ENCODE measurements at regions not wholly inside any gene's neighbourhood (a gene's known extent, or its start where the extent isn't known, plus 50 kb on each side); places are given as distances from the start of the nearest gene placed in this dataset. TPM values are rescaled to one million over a fixed set of nuclear protein-coding genes. Genes with fewer than 3 reads are reported as not detected.

GRCh38 chr1:8078176-8078671 lies 52.1 kb upstream of the ERRFI1 start:
- Histone ChIP-seq H3K4me1 (ENCODE audit: insufficient read depth) (peaks cover 15% of the 10 kb centered on the region), H3K27me3 (no peaks in the 10 kb centered on the region), H3K4me3 (no peak overlapping the region), H3K27ac (peak overlapping the region in 1 of 2 donors; percentile 14), H3K36me3 (no peaks in the 10 kb centered on the region), H3K9me3 (no peaks in the 10 kb centered on the region)
- intact Hi-C loops (cut with DNase I) = loop anchor here in 1 of 4 donors (10.0 kb wide), 1 partner anchor 57 kb away; no protein-coding TSS in a partner anchor
- WGBS, 3 donors = 24 to 36% (median 30%) methylated on average over 6 of the region's 6 CpGs
- TF ChIP-seq EP300 (IDR thresholded peaks at IDR 0.05) = no peak
- no peak for TF ChIP-seq POLR2A (IDR thresholded peaks at IDR 0.05)
- no peak for DNase-seq

- no peak overlapping the region for H3K4me3 ChIP-seq
- 25 to 32% (median 26%) methylated on average over 4 of the region's 4 CpGs for WGBS, 3 donors
- H3K4me1 ChIP-seq (ENCODE audit: insufficient read depth) = peaks cover 12% of the 10 kb centered on the region
- H3K27ac ChIP-seq = peak overlapping the region in 1 of 2 donors; percentile 14
- no peaks in the 10 kb centered on the region for H3K36me3 ChIP-seq
- no peaks in the 10 kb centered on the region for H3K9me3 ChIP-seq
- intact Hi-C loops (cut with DNase I) = loop anchor here in 1 of 4 donors (10.0 kb wide), 1 partner anchor 57 kb away; no protein-coding TSS in a partner anchor
- TF ChIP-seq POLR2A (IDR thresholded peaks at IDR 0.05) = no peak
- TF ChIP-seq CTCF (IDR thresholded peaks at IDR 0.05) = no peak
- TF ChIP-seq EP300 (IDR thresholded peaks at IDR 0.05) = no peak
- H3K27me3 ChIP-seq = no peaks in the 10 kb centered on the region
- no peak for DNase-seq
Observed at GRCh38 chr1:8077602-8078001, 51.5 kb upstream of the ERRFI1 start.

GRCh38 chr1:8077120-8077573 lies 51.0 kb upstream of the ERRFI1 start:
- WGBS, 3 donors = 10 to 18% (median 14%) methylated on average over 8 of the region's 8 CpGs
- intact Hi-C loops (cut with DNase I) = loop anchor here in 1 of 4 donors (10.0 kb wide), 1 partner anchor 58 kb away; no protein-coding TSS in a partner anchor
- peak; percentile 56 to 69 (median 60) for DNase-seq
- Histone ChIP-seq H3K4me1 (ENCODE audit: insufficient read depth) (peaks cover 12% of the 10 kb centered on the region), H3K27ac (no peak overlapping the region), H3K27me3 (no peaks in the 10 kb centered on the region), H3K9me3 (no peaks in the 10 kb centered on the region), H3K36me3 (no peaks in the 10 kb centered on the region), H3K4me3 (no peak overlapping the region)
- TF ChIP-seq EP300 (IDR thresholded peaks at IDR 0.05) = no peak
- no peak for TF ChIP-seq POLR2A (IDR thresholded peaks at IDR 0.05)
- TF ChIP-seq CTCF (IDR thresholded peaks at IDR 0.05) = no peak

- WGBS, 3 donors = 92 to 93% (median 92%) methylated on average over 4 of the region's 4 CpGs
- no peak overlapping the region for H3K4me3 ChIP-seq
Observed at GRCh38 chr1:8076176-8076575, 50.1 kb upstream of the ERRFI1 start.

More at GRCh38 chr1:8076176-8076575, 50.1 kb upstream of the ERRFI1 start:
- Histone ChIP-seq H3K27me3 (no peaks in the 10 kb centered on the region), H3K36me3 (no peaks in the 10 kb centered on the region), H3K9me3 (no peaks in the 10 kb centered on the region), H3K4me1 (ENCODE audit: insufficient read depth) (peaks cover 12% of the 10 kb centered on the region), H3K27ac (no peak overlapping the region)
- no peak for DNase-seq
- no peak for TF ChIP-seq EP300 (IDR thresholded peaks at IDR 0.05)
- TF ChIP-seq CTCF (IDR thresholded peaks at IDR 0.05) = no peak
- TF ChIP-seq POLR2A (IDR thresholded peaks at IDR 0.05) = no peak
- intact Hi-C loops (cut with DNase I) = loop anchor here in 1 of 4 donors (10.0 kb wide), 1 partner anchor 59 kb away; no protein-coding TSS in a partner anchor

Small RNA genes lying in the stretch of these regions (small RNA-seq; reads per million reads assigned to genes)
- gene RNU1-7P = not detected

Measured in ovary (tissue), 7 donors.